ENCODE measurements at regions not wholly inside any gene's neighbourhood (a gene's known extent, or its start where the extent isn't known, plus 50 kb on each side); places are given as distances from the start of the nearest gene placed in this dataset.

GRCh38 chr2:62447411-62447810 lies 58.6 kb downstream of the TMEM17 start:
- no peak for DNase-seq (ENCODE audit: low read depth in 1 of 2, low spot score in 1 of 2)

- DNase-seq (ENCODE audit: low read depth in 1 of 2, low spot score in 1 of 2), result no peak
These were observed 59.5 kb downstream of the TMEM17 start for GRCh38 chr2:62446491-62446890.

GRCh38 chr2:62443886-62444285 lies 62.1 kb downstream of the TMEM17 start:
- no peak for DNase-seq (ENCODE audit: low read depth in 1 of 2, low spot score in 1 of 2)

- no peak for DNase-seq (ENCODE audit: low read depth in 1 of 2, low spot score in 1 of 2)
These were observed 62.5 kb downstream of the TMEM17 start for GRCh38 chr2:62443471-62443870.

- no peak for DNase-seq (ENCODE audit: low read depth in 1 of 2, low spot score in 1 of 2)
These were observed 64.2 kb downstream of the TMEM17 start for GRCh38 chr2:62441824-62442223.

- DNase-seq (ENCODE audit: low read depth in 1 of 2, low spot score in 1 of 2), result no peak
These were observed 64.6 kb downstream of the TMEM17 start for GRCh38 chr2:62441421-62441820.

GRCh38 chr2:62440281-62440946 lies 65.6 kb downstream of the TMEM17 start:
- no peak for DNase-seq (ENCODE audit: low read depth in 1 of 2, low spot score in 1 of 2)

GRCh38 chr2:62439425-62439824 lies 66.6 kb downstream of the TMEM17 start:
- DNase-seq (ENCODE audit: low read depth in 1 of 2, low spot score in 1 of 2), result no peak

GRCh38 chr2:62437785-62438184 lies 68.2 kb downstream of the TMEM17 start:
- no peak for DNase-seq (ENCODE audit: low read depth in 1 of 2, low spot score in 1 of 2)

- DNase-seq (ENCODE audit: low read depth in 1 of 2, low spot score in 1 of 2), result no peak
These were observed 70.3 kb downstream of the TMEM17 start for GRCh38 chr2:62435720-62436119.

- no peak for DNase-seq (ENCODE audit: low read depth in 1 of 2, low spot score in 1 of 2)
These were observed 73.6 kb downstream of the TMEM17 start for GRCh38 chr2:62432407-62432806.

- no peak for DNase-seq (ENCODE audit: low read depth in 1 of 2, low spot score in 1 of 2)
These were observed 74.5 kb downstream of the TMEM17 start for GRCh38 chr2:62431512-62431911.

- DNase-seq (ENCODE audit: low read depth in 1 of 2, low spot score in 1 of 2), result no peak
These were observed 75.8 kb downstream of the TMEM17 start for GRCh38 chr2:62430146-62430545.

GRCh38 chr2:62427146-62427545 lies 78.8 kb downstream of the TMEM17 start:
- DNase-seq (ENCODE audit: low read depth in 1 of 2, low spot score in 1 of 2), result no peak

GRCh38 chr2:62426154-62426912 lies 79.7 kb downstream of the TMEM17 start:
- no peak for DNase-seq (ENCODE audit: low read depth in 1 of 2, low spot score in 1 of 2)

GRCh38 chr2:62425684-62426083 lies 80.3 kb downstream of the TMEM17 start:
- no peak for DNase-seq (ENCODE audit: low read depth in 1 of 2, low spot score in 1 of 2)

GRCh38 chr2:62424899-62425298 lies 81.1 kb downstream of the TMEM17 start:
- DNase-seq (ENCODE audit: low read depth in 1 of 2, low spot score in 1 of 2), result no peak

GRCh38 chr2:62423883-62424458 lies 82.0 kb downstream of the TMEM17 start:
- DNase-seq (ENCODE audit: low read depth in 1 of 2, low spot score in 1 of 2), result no peak

- DNase-seq (ENCODE audit: low read depth in 1 of 2, low spot score in 1 of 2), result no peak
These were observed 82.8 kb downstream of the TMEM17 start for GRCh38 chr2:62423235-62423634.

- no peak for DNase-seq (ENCODE audit: low read depth in 1 of 2, low spot score in 1 of 2)
These were observed 90.5 kb downstream of the TMEM17 start for GRCh38 chr2:62415518-62415917.

GRCh38 chr2:62415019-62415431 lies 91.0 kb downstream of the TMEM17 start:
- DNase-seq (ENCODE audit: low read depth in 1 of 2, low spot score in 1 of 2), result no peak

- no peak for DNase-seq (ENCODE audit: low read depth in 1 of 2, low spot score in 1 of 2)
These were observed 92.8 kb downstream of the TMEM17 start for GRCh38 chr2:62413116-62413663.
